Ecto neural progenitor cell (in vitro differentiated cells): ENCODE measurements at regions not wholly inside any gene's neighbourhood (a gene's known extent, or its start where the extent isn't known, plus 50 kb on each side); places are given as distances from the start of the nearest gene placed in this dataset.

Source experiments
- DNase-seq: peaks from one replicate; pipeline ENCODE4 v3.0.0-alpha.2; 2018; ENCODE audit warnings: low spot score

DNA sequence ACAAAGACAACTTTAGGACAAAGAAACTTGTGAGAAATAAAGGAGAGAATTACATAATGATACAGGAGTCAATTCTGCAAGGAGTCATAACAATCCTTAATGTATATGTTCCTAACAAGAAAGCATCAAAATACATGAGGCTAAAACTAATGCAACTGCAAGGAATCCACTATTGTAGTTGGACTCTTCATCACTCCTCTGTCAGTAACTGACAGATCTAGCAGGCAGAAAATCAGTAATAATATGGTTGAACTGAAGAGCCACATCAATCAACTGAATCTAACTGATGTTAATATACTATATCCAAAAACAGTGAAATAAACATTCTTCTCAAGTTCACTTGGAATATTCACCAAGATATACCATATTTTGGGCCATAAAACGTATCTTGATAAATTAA, 1806.4 kb upstream of the CELF4 start:
- no peak for DNase-seq

DNA sequence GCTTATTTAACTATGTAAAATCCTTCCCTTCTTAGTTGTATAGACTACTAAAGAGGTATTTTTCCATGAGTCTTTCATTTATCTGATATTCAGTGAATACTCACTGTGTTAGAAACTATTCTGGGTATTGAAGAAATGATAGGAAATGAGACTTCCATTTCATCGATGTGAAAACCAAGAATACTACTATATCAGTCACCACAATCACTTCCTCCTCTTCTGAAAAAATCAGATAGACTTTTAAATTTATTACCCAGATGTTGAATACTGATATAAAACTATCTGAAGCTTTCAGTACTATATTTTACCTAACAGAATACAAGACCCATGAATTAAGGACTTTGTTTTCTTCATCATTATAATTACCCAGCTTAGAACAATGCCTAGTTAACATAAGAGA, 1801.1 kb upstream of the CELF4 start:
- DNase-seq, result no peak

DNA sequence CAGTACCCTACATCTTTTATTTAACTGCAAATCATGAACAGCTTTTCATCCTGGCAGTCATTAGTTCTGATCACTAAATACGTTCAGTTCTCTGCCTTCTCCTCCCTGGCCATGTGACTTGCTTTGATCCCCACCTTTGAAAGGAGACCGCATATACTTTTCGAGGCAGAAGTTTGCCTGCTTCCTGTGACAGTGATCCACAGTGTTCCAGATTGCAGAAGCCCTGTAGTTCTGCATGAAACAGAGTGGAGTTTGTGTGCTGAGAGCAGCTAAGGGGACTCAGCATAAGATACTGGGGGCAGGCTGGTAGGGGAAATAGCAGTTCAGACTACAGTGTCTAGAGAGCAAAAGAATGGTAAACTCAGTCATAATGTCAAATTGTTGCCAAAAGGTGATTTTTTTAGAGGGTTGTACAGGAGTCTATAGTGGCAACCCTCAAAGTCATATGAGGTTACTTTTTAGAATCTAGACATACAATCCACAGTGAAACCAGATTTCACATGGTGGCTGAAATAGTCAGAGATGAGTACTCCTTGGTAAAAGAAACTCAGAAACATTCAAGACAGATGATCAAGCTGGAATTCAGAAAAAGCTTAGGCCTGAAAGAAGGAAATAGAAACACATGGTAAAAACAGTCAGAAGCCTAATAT, 1800.4 kb upstream of the CELF4 start:
- no peak for DNase-seq

- no peak for DNase-seq
These were observed 1794.5 kb upstream of the CELF4 start for GRCh38 chr18:39360072-39360471.

- DNase-seq, result no peak
These were observed 1794.0 kb upstream of the CELF4 start for GRCh38 chr18:39359636-39360035.

GRCh38 chr18:39350945-39351344, 1785.3 kb upstream of the CELF4 start:
- DNase-seq, result no peak

- DNase-seq, result no peak
These were observed 1784.2 kb upstream of the CELF4 start for GRCh38 chr18:39349801-39350200.

- DNase-seq, result no peak
These were observed 1783.2 kb upstream of the CELF4 start for GRCh38 chr18:39348757-39349156.

DNA sequence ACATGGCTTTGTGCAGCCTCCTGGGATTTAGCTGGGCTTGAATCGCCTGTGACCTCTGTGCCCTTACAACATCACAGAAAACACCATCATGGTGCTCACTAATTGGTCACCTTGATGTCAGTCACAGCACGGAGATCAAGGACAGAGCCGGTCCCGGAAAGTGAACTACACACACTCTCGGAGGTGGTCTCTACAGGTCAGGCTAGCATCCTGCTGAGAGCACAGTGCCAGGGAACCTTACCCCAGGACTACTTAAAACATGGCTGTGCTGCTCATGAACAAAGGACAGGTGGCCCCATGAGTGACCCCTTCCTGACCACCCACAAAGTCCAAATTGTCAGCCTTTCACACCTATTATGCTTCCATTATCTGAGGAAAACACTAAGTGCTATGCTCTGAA, 1782.1 kb upstream of the CELF4 start:
- no peak for DNase-seq

DNA sequence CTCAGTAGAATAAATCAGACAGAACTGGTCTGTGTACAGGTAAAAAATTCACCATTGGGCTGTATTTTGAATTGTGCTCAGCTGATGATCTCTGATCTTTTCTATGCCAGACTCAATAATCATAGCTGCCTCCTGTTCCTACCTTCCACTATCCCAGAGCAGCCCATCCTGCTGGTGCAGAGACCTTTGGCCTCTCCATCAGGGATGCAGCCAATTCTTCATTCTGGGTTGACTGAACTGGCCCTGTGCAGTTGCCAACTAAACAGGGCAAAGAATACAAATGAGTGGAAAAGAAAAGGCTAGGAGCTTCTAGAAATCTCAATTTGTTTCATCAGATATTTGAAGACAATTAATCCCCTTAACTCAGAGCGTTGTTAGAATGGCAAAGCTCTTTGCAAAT, 1781.3 kb upstream of the CELF4 start:
- DNase-seq, result no peak

- DNase-seq, result no peak
These were observed 1779.7 kb upstream of the CELF4 start for GRCh38 chr18:39345321-39345720.

GRCh38 chr18:39344487-39344886, 1778.9 kb upstream of the CELF4 start:
- DNase-seq, result no peak

GRCh38 chr18:39341129-39341528, 1775.5 kb upstream of the CELF4 start:
- no peak for DNase-seq

GRCh38 chr18:39340418-39340817, 1774.8 kb upstream of the CELF4 start:
- DNase-seq, result no peak

DNA sequence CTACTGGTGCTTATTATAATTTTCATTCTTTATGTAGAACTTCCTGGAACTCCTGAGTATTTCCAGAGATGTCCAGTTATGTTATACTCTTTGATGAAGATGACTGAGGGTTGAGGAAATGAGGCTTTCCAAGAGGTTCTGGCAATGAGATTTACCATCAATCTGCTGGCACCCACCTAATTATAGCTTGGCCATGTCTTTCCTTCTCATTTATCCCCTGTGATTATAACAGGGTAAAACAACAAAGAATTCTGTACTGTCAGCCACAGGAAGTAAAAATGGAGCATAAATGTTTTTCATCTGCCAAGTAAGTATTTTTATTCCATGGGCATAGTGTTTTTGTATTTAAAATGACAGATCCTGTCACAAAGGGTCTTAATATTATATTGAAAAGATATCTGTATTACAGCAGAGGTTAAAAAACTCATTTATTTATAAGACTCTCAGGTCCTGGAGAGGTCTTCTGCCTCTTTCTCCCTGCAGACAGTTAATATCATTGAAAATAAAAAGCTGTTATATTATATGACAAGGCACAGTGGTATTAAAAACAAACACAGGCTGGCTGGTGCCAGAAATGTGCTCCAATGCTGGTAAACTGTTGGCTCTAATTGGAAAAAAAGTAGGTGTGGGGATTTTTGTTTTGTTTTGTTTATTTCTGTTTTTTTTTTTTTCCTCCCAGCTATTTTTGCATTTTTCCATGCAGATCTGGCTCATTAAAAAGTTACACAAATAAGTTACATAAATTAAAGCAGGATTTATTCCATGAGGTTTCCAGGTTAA, 1764.1 kb upstream of the CELF4 start:
- DNase-seq, result no peak

DNA sequence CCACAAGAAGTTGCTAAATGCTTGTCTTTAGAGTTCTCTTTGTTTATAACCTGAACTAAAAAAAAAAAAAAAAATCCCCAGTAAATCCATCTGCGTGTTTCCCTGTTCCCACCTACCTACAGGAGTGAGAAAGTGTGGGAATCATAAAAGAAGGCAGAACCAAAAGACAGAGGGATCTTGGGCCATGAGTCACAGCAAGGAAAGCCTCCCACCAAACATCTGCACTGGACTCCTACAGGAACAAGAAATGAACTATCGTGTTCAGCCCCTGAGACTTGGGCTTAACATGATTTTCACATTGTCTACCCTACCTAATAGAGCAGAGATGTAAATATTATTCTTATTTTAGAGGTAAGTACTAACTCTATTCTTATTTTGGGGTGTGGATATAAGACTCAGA, 1761.2 kb upstream of the CELF4 start:
- no peak for DNase-seq

- no peak for DNase-seq
These were observed 1760.4 kb upstream of the CELF4 start for GRCh38 chr18:39325973-39326372.

DNA sequence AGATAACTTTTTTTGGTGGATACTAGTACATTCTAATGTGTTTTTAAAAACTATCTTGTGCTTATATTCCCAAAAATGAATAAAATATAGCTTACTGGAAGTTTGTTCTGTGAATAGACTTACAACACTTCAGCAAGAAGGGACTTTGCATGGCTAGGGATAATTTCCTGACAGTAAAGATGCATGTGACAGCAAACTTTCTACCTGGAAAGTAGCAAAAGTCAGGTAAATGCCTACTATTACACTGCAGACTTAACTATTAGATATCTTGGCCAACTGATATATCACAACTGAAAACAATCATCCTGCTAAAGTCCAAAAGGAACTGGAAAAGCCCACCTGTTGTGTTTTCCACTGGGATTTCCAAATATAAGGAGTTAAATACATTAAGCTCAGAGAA, 1753.5 kb upstream of the CELF4 start:
- no peak for DNase-seq

GRCh38 chr18:39318462-39318861, 1752.9 kb upstream of the CELF4 start:
- no peak for DNase-seq

DNA sequence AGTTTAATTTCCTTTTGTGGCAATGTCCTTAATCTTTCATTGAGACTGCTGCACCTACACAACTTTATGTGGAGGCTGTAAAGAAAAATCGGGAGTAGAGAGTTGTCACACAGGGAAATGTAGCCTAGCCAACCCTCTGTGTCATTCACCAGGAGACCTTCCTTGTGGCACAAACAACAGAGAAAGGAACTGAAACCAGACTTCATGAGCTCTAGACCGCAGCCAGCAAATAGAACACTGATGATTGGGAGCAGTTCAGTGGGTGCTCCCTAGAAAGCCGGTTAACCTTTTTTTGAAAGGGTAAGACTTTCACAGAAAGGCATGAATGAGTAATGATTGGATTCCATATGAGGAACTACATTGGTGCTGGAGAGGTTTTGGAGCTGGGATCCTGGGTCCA, 1752.4 kb upstream of the CELF4 start:
- DNase-seq, result no peak

DNA sequence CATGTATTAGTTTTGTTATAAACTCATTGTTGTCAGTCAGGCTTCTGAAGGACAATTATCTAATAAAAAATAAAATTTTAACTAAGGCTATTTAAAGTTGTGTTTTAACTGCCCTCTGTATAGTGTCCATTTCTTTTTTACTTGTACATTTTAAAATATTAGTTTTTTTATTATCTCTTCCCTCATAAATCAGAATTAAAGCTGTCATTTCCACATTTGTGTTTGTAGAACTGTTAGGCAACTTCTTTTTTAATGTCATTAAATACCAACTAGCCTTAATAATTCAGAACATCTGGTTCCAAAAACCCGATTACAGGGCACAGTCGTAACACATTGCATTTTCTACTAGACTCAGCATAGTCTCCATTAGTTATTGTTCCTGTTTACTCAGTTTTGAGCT, 1749.0 kb upstream of the CELF4 start:
- DNase-seq, result no peak

GRCh38 chr18:39313992-39314391, 1748.4 kb upstream of the CELF4 start:
- DNase-seq, result no peak

DNA sequence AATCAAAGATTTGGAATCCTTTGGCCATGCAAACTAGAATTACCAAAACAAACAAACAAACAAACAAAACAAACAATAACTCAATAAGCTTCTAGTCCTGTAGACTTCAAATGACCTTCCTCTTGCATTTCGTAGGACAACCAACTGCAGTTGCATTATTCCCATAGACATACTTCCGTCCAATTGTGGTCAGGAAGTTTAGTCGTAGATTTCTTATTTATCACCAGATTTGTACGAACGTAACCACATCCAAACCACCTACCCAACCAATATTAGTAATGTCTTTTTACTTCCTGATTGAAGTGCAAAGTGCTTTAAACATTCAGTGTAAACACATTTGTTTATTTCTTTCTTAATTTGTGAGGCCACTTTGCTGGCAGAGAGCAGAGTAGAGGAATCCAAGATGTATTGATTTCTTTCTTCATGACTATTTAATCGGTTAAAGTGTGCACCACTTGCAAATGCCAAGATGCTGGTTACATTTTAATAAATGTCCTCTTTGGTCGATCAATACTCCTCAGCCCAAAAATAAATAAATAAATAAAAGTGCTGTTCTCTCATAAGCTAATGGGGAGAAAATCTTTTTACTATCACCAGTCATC, 1745.6 kb upstream of the CELF4 start:
- no peak for DNase-seq
